T-helper 2 cell treated with Interferon-gamma antibody and Interleukin-4, amounts not matched to agents 5 μg/mL and 100 μg/mL, for 36 hours (primary cell): ENCODE measurements at regions not wholly inside any gene's neighbourhood (a gene's known extent, or its start where the extent isn't known, plus 50 kb on each side); places are given as distances from the start of the nearest gene placed in this dataset.

Experiments used
- DNase-seq: peaks from one replicate; pipeline ENCODE4 v3.0.0; 2021; ENCODE audit warnings: low spot score
- H3K27ac Mint-ChIP-seq: one replicate; pipeline ENCODE4 v1.8.0; 2021; ENCODE audit warnings: mild to moderate bottlenecking, mixed read lengths
- H3K27me3 Mint-ChIP-seq: one replicate; pipeline ENCODE4 v1.8.0; 2021; ENCODE audit warnings: low read depth, mixed read lengths
- H3K36me3 Mint-ChIP-seq: one replicate; pipeline ENCODE4 v1.8.0; 2021; ENCODE audit warnings: low read depth, mixed read lengths
- H3K4me1 Mint-ChIP-seq: one replicate; pipeline ENCODE4 v1.8.0; 2021; ENCODE audit warnings: low read depth, mixed read lengths
- H3K4me3 Mint-ChIP-seq: one replicate; pipeline ENCODE4 v1.8.0; 2022; ENCODE audit warnings: mild to moderate bottlenecking, moderate library complexity, mixed read lengths
- H3K9me3 Mint-ChIP-seq: one replicate; pipeline ENCODE4 v1.8.0; 2021; ENCODE audit warnings: mixed read lengths

DNA sequence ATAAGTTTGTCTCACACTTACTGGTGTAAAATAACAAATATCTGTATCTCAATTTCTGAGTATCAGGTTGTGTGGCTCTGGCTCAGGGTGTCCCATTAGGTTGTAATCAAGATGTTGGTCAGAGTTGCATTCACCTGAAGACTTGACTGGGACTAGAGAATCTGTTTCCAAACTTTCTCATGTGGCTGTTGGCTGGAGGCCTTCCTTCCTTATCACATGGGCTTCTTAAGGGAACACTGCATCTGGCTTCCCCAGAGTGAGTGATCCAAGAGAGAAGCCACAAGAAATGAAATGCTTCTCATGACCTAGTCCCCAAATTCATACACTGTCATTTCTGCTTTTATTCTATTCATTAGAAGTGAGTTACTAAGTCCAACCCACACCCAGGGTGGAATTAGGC, 568.4 kb upstream of the CAMK1G start:
- Mint-ChIP-seq H3K4me1 (no peaks in the 10 kb centered on the region), H3K36me3 (no peaks in the 10 kb centered on the region), H3K4me3 (no peak overlapping the region), H3K27me3 (no peaks in the 10 kb centered on the region), H3K27ac (no peak overlapping the region), H3K9me3 (peaks cover 7% of the 10 kb centered on the region)
- no peak for DNase-seq

DNA sequence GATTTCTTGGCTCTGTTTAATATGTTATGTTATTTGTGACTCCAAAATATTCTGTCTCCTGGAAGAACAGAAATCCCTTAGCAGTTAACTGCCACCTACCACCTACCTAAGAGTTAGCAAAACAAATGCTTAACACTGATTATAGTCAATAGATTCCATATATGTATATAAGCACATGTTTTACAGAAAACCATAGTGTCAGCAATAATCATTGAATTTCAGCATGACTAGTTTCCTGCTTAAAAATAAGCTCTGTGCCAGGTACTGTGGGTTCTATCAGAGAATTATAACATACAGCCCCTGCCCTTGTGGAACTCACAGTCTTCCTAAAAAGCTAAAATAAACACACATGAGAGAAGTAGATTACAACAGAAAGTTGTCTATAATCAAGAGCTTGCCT, 561.9 kb upstream of the CAMK1G start:
- no peak overlapping the region for H3K4me3 Mint-ChIP-seq
- no peak overlapping the region for H3K27ac Mint-ChIP-seq
- H3K9me3 Mint-ChIP-seq, result peaks cover 7% of the 10 kb centered on the region
- no peaks in the 10 kb centered on the region for H3K4me1 Mint-ChIP-seq
- no peaks in the 10 kb centered on the region for H3K27me3 Mint-ChIP-seq
- H3K36me3 Mint-ChIP-seq, result no peaks in the 10 kb centered on the region
- DNase-seq, result no peak

DNA sequence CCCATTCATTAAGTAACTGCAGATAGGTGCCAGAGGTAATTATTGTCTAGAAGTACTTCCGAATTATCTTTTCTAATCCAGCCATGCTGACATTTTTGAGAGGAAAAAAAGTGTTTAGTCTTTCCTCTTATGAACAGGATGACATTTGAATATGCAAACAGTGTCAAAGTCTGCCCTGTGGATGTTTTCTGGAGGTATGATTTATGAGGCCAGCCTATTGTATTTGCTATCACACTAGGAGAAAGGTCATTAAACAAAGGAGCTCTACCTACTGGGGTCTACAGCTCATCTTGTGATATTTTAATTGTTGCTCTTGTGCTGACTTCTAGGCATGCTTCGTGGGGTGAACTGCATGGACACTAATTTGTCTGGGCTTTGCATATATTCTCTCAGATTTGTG, 559.7 kb upstream of the CAMK1G start:
- H3K4me3 Mint-ChIP-seq, result no peak overlapping the region
- no peaks in the 10 kb centered on the region for H3K4me1 Mint-ChIP-seq
- no peaks in the 10 kb centered on the region for H3K27me3 Mint-ChIP-seq
- H3K27ac Mint-ChIP-seq, result no peak overlapping the region
- DNase-seq, result no peak
- H3K9me3 Mint-ChIP-seq, result peaks cover 7% of the 10 kb centered on the region
- no peaks in the 10 kb centered on the region for H3K36me3 Mint-ChIP-seq

DNA sequence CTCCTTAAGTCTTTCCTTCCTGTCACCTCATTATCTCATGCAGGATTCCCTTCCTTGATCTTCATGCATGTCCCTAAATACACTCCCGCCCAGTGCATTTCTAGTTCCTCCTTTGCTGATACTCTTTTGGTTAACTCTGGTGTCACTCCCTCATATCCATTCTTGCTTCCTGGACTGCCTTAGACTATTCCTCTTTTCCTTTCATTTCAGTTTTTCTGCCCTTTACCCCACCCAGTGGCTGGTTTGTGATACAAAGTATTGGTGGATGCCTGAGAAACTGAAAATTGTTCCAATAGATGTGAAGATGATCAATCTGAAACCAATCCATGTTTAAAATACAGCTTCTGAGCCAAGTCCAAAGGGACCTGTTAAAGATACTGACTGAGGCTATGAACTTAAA, 553.8 kb upstream of the CAMK1G start:
- H3K27ac Mint-ChIP-seq, result no peak overlapping the region

DNA sequence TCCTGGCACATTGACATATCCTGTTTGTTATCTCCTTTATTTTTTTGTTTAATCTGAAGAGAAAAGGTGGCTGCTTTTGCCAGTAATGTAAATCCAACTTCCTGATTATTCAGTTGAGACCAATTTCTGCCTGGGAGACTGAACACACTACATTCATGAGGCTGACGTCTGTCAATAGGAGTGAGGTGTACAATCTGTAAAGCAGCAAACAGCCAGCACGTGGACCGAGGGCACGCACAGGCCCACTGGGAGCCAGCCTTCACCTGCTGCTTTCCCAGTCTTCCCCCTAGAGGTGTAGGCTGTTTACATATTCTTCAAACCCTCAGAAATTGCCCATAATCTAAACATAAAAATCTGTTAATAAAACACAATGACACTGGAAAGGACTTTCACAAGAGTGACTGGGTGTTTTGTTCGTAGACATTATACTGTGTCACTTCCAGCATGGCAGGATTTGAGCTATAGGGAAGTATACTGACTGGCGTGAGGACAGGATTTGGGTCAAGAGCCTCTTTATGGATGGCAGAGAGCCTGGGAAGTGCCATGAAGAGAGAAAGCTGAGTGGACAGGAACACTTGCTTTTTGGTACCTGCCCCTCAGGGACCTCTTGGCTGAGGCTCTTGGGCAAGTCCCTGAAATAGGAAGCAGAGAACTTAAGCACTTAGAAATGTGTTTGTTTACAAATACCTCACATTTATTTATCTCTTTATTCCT, 552.9 kb upstream of the CAMK1G start:
- no peak overlapping the region for H3K27ac Mint-ChIP-seq
- DNase-seq, result no peak
- H3K36me3 Mint-ChIP-seq, result no peaks in the 10 kb centered on the region
- H3K4me1 Mint-ChIP-seq, result no peaks in the 10 kb centered on the region
- H3K27me3 Mint-ChIP-seq, result no peaks in the 10 kb centered on the region
- no peaks in the 10 kb centered on the region for H3K9me3 Mint-ChIP-seq
- H3K4me3 Mint-ChIP-seq, result no peak overlapping the region

More for the DNA sequence above, 553.8 kb upstream of the CAMK1G start:
- Mint-ChIP-seq H3K36me3 (no peaks in the 10 kb centered on the region), H3K4me1 (no peaks in the 10 kb centered on the region), H3K4me3 (no peak overlapping the region), H3K27me3 (no peaks in the 10 kb centered on the region), H3K9me3 (no peaks in the 10 kb centered on the region)
- DNase-seq, result no peak

DNA sequence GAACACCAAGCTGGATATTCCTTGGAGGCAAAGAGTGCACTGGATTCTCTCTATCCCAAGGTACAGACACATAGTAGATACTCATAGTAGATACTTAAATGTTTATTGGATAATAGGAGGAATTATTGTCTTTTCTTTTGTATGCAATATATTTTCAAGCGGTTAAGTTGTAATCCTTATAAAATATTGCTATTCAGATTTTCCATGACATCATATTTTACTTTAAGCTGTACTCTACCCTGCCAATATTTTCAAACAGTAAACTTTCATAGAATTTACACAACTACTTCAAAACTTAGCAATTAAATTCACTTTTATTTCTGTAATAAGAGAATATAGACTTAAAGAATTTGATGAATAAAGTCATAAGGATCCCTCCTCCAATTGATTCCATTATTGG, 546.5 kb upstream of the CAMK1G start:
- H3K9me3 Mint-ChIP-seq, result no peaks in the 10 kb centered on the region
- no peaks in the 10 kb centered on the region for H3K27me3 Mint-ChIP-seq
- H3K4me3 Mint-ChIP-seq, result no peak overlapping the region
- no peaks in the 10 kb centered on the region for H3K4me1 Mint-ChIP-seq
- DNase-seq, result no peak
- no peak overlapping the region for H3K27ac Mint-ChIP-seq
- H3K36me3 Mint-ChIP-seq, result no peaks in the 10 kb centered on the region

DNA sequence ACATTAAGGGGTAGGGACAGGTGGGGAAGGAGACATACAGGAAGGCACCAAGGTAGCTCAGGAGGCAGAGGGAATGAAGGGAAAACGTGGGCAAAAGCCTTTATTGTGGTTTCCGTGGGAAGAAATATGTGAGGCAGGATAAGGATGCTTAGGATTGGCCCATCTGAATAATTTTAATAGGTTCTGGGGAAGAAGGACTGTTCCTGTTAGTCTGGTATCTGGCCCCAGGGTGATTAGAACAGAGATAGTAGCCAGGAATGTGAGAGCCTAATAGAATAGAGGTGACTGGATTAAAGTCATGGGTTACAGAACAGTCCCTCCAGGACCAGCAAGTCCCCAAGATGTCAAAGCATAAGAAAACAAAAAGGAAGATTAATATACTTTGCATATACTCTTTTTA, 545.2 kb upstream of the CAMK1G start:
- H3K4me3 Mint-ChIP-seq, result no peak overlapping the region

GRCh38 chr1:209038735-209039134, 544.8 kb upstream of the CAMK1G start:
- no peaks in the 10 kb centered on the region for H3K36me3 Mint-ChIP-seq
- DNase-seq, result no peak
- no peaks in the 10 kb centered on the region for H3K27me3 Mint-ChIP-seq

More for the DNA sequence above, 545.2 kb upstream of the CAMK1G start:
- no peak overlapping the region for H3K27ac Mint-ChIP-seq
- H3K4me1 Mint-ChIP-seq, result no peaks in the 10 kb centered on the region
- H3K9me3 Mint-ChIP-seq, result no peaks in the 10 kb centered on the region
- H3K36me3 Mint-ChIP-seq, result no peaks in the 10 kb centered on the region
- DNase-seq, result no peak
- no peaks in the 10 kb centered on the region for H3K27me3 Mint-ChIP-seq

DNA sequence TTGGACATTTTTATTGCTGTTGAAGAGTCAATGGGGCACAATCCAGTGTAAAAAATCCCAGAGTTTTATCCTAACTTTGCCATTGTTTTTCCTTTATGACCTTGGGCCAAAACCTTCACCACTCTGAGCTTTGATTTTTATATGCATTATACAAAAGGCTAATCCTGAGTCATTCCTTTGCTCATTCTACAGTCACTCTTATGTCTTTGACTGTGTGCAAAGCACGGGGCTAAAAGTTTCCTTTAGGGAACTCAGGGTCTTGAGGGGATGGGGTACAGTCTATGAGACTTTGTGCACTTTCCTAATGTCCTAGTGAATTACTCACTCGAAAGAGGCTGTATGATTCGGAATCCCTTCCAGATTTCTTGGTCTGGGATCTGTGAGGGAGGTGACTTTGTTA, 543.2 kb upstream of the CAMK1G start:
- H3K4me1 Mint-ChIP-seq, result no peaks in the 10 kb centered on the region
- H3K4me3 Mint-ChIP-seq, result no peak overlapping the region
- no peak overlapping the region for H3K27ac Mint-ChIP-seq
- no peaks in the 10 kb centered on the region for H3K9me3 Mint-ChIP-seq
- H3K36me3 Mint-ChIP-seq, result no peaks in the 10 kb centered on the region
- H3K27me3 Mint-ChIP-seq, result no peaks in the 10 kb centered on the region
- DNase-seq, result no peak

More at GRCh38 chr1:209038735-209039134, 544.8 kb upstream of the CAMK1G start:
- Mint-ChIP-seq H3K9me3 (no peaks in the 10 kb centered on the region), H3K27ac (no peak overlapping the region), H3K4me1 (no peaks in the 10 kb centered on the region), H3K4me3 (no peak overlapping the region)

- no peaks in the 10 kb centered on the region for H3K4me1 Mint-ChIP-seq
- no peak overlapping the region for H3K27ac Mint-ChIP-seq
- H3K27me3 Mint-ChIP-seq, result no peaks in the 10 kb centered on the region
- DNase-seq, result no peak
- no peaks in the 10 kb centered on the region for H3K9me3 Mint-ChIP-seq
- no peaks in the 10 kb centered on the region for H3K36me3 Mint-ChIP-seq
- H3K4me3 Mint-ChIP-seq, result no peak overlapping the region
Measured at GRCh38 chr1:209041927-209042326, 541.6 kb upstream of the CAMK1G start.

- no peaks in the 10 kb centered on the region for H3K36me3 Mint-ChIP-seq
- H3K4me1 Mint-ChIP-seq, result no peaks in the 10 kb centered on the region
Measured at GRCh38 chr1:209042413-209042812, 541.1 kb upstream of the CAMK1G start.

GRCh38 chr1:209045331-209046057, 538.0 kb upstream of the CAMK1G start:
- DNase-seq, result no peak
- Mint-ChIP-seq H3K27me3 (peaks cover 3% of the 10 kb centered on the region), H3K9me3 (no peaks in the 10 kb centered on the region), H3K36me3 (no peaks in the 10 kb centered on the region), H3K4me1 (no peaks in the 10 kb centered on the region), H3K27ac (no peak overlapping the region), H3K4me3 (no peak overlapping the region)

More at GRCh38 chr1:209042413-209042812, 541.1 kb upstream of the CAMK1G start:
- Mint-ChIP-seq H3K4me3 (no peak overlapping the region), H3K27me3 (peaks cover 3% of the 10 kb centered on the region), H3K27ac (no peak overlapping the region), H3K9me3 (no peaks in the 10 kb centered on the region)
- DNase-seq, result no peak

- Mint-ChIP-seq H3K4me3 (no peak overlapping the region), H3K4me1 (no peaks in the 10 kb centered on the region), H3K36me3 (no peaks in the 10 kb centered on the region), H3K27me3 (peaks cover 3% of the 10 kb centered on the region), H3K27ac (no peak overlapping the region), H3K9me3 (no peaks in the 10 kb centered on the region)
- DNase-seq, result no peak
Measured at GRCh38 chr1:209046058-209046417, 537.5 kb upstream of the CAMK1G start.

- Mint-ChIP-seq H3K4me1 (no peaks in the 10 kb centered on the region), H3K36me3 (no peaks in the 10 kb centered on the region), H3K27ac (no peak overlapping the region), H3K27me3 (peaks cover 3% of the 10 kb centered on the region), H3K4me3 (no peak overlapping the region), H3K9me3 (no peaks in the 10 kb centered on the region)
- DNase-seq, result no peak
Measured at GRCh38 chr1:209046935-209047334, 536.6 kb upstream of the CAMK1G start.
